Neuronal stem cell (in vitro differentiated cells): ENCODE measurements at regions not wholly inside any gene's neighbourhood (a gene's known extent, or its start where the extent isn't known, plus 50 kb on each side); places are given as distances from the start of the nearest gene placed in this dataset.

ENCODE experiments used
- DNase-seq: peaks from one replicate; pipeline ENCODE4 v3.0.0-alpha.2; 2013; ENCODE audit warnings: low spot score
- H2AFZ ChIP-seq: one replicate; pipeline ENCODE4 v1.6.1; 2013; ENCODE audit warnings: mild to moderate bottlenecking, low read length, inconsistent platforms
- H2AK5ac ChIP-seq: 2 replicates; pipeline ENCODE4 v1.6.1; 2013; ENCODE audit warnings: low read depth, mild to moderate bottlenecking, inconsistent platforms, low read length, moderate library complexity, mixed read lengths
- H2BK120ac ChIP-seq: 2 replicates; pipeline ENCODE4 v1.6.1; 2013; ENCODE audit warnings: low read depth, mild to moderate bottlenecking, inconsistent platforms, low read length, moderate library complexity, mixed read lengths
- H2BK12ac ChIP-seq: one replicate; pipeline ENCODE4 v1.6.1; 2013; ENCODE audit warnings: low read length, inconsistent platforms
- H2BK15ac ChIP-seq: 2 replicates; pipeline ENCODE4 v1.6.1; 2013; ENCODE audit warnings: mild to moderate bottlenecking, low read length, inconsistent platforms, mixed read lengths
- H2BK5ac ChIP-seq: one replicate; pipeline ENCODE4 v1.6.1; 2013; ENCODE audit warnings: inconsistent platforms, mild to moderate bottlenecking, low read length, moderate library complexity
- H3K14ac ChIP-seq: one replicate; pipeline ENCODE4 v1.6.1; 2013; ENCODE audit warnings: low read length, inconsistent platforms
- H3K18ac ChIP-seq: 2 replicates; pipeline ENCODE4 v1.6.1; 2013; ENCODE audit warnings: low read length, inconsistent platforms
- H3K23ac ChIP-seq: 2 replicates; pipeline ENCODE4 v1.6.1; 2013; ENCODE audit warnings: low read depth, mild to moderate bottlenecking, mixed read lengths, low read length, inconsistent platforms; ENCODE audit not compliant: poor library complexity
- H3K27ac ChIP-seq: replicated peaks from 3 replicates; pipeline ENCODE4 v1.5.1; 2013; ENCODE audit warnings: low read length, inconsistent platforms
- H3K27me3 ChIP-seq, 3 experiments: 2 replicates each; pipeline ENCODE4 v1.6.1; 2013; ENCODE audit warnings: low read length in 3 of 3, mild to moderate bottlenecking in 2 of 3, inconsistent platforms in 1 of 3, low read depth in 1 of 3, mixed read lengths in 1 of 3, moderate library complexity in 1 of 3; ENCODE audit not compliant: control insufficient read depth in 3 of 3, insufficient read depth in 3 of 3
- H3K36me3 ChIP-seq, 2 donors: replicated peaks in 1 of 2; 2 replicates each; pipeline ENCODE4 v1.6.1; 2013; ENCODE audit warnings: low read length in 2 of 2; ENCODE audit not compliant: control insufficient read depth in 2 of 2, insufficient read depth in 2 of 2
- H3K4ac ChIP-seq: 2 replicates; pipeline ENCODE4 v1.6.1; 2013; ENCODE audit warnings: inconsistent platforms, mild to moderate bottlenecking, low read length, moderate library complexity
- H3K4me1 ChIP-seq, 2 donors: 1 replicate in 1 of 2; 2 replicates in 1 of 2; pipeline ENCODE4 v1.6.1; 2013; ENCODE audit warnings: low read length in 2 of 2, low read depth in 1 of 2; ENCODE audit not compliant: control insufficient read depth in 2 of 2, insufficient read depth in 1 of 2
- H3K4me2 ChIP-seq: one replicate; pipeline ENCODE4 v1.6.1; 2013; ENCODE audit warnings: mild to moderate bottlenecking, low read length, inconsistent platforms; ENCODE audit not compliant: insufficient read depth, poor library complexity, severe bottlenecking
- H3K4me3 ChIP-seq, 2 donors: 2 replicates each; pipeline ENCODE4 v1.5.1; 2013; ENCODE audit warnings: low read length in 2 of 2, mild to moderate bottlenecking in 2 of 2, inconsistent platforms in 1 of 2, moderate library complexity in 1 of 2
- H3K79me1 ChIP-seq: one replicate; pipeline ENCODE4 v1.6.1; 2013; ENCODE audit warnings: low read depth, mild to moderate bottlenecking, inconsistent platforms, low read length, moderate library complexity
- H3K9ac ChIP-seq: one replicate; pipeline ENCODE4 v1.6.1; 2013; ENCODE audit warnings: mild to moderate bottlenecking, low read depth, low read length, inconsistent platforms; ENCODE audit not compliant: poor library complexity
- H3K9me3 ChIP-seq, 2 donors: replicated peaks in 1 of 2; 2 replicates each; pipeline versions ENCODE3 to v1.6.1; 2013; ENCODE audit warnings: low read length in 2 of 2, mild to moderate bottlenecking in 2 of 2, inconsistent platforms in 1 of 2, low read depth in 1 of 2, mixed read lengths in 1 of 2, moderate library complexity in 1 of 2; ENCODE audit not compliant: control insufficient read depth in 2 of 2, insufficient read depth in 1 of 2
- H4K8ac ChIP-seq: one replicate; pipeline ENCODE4 v1.6.1; 2013; ENCODE audit warnings: low read depth, mild to moderate bottlenecking, inconsistent platforms, low read length, moderate library complexity
- H4K91ac ChIP-seq: one replicate; pipeline ENCODE4 v1.6.1; 2013; ENCODE audit warnings: low read length, low read depth, mild to moderate bottlenecking, inconsistent platforms; ENCODE audit not compliant: poor library complexity
- WGBS, 2 donors: extraction: QIAGEN DNeasy Blood & Tissue Kit; methylation state at CpG; one replicate each; pipeline ENCODE4 v1.1.7; 2013; ENCODE audit warnings: missing lambda C conversion rate in 2 of 2, mixed read lengths in 1 of 2; ENCODE audit not compliant: insufficient read length in 2 of 2, insufficient replicate concordance in 1 of 2; ENCODE audit errors: extremely low coverage in 2 of 2; 5-methylcytosine and 5-hydroxymethylcytosine counted together

GRCh38 chr5:72692231-72692637 is 124.2 kb upstream of the TNPO1 start:
- Histone ChIP-seq H2BK15ac (no peak overlapping the region), H2AK5ac (no peak overlapping the region), H3K36me3 (no peaks in the 10 kb centered on the region), H3K14ac (no peak overlapping the region), H2BK12ac (no peak overlapping the region), H2BK120ac (no peak overlapping the region), H3K79me1 (no peaks in the 10 kb centered on the region), H3K4me2 (no peak overlapping the region), H2BK5ac (no peak overlapping the region), H2AFZ (no peak overlapping the region), H3K4me1 (no peaks in the 10 kb centered on the region), H4K91ac (no peak overlapping the region), H3K9me3 (no peaks in the 10 kb centered on the region), H3K4me3 (no peak overlapping the region), H3K4ac (no peak overlapping the region), H4K8ac (no peak overlapping the region), H3K23ac (no peak overlapping the region), H3K18ac (no peak overlapping the region), H3K9ac (no peak overlapping the region), H3K27me3 (no peaks in the 10 kb centered on the region), H3K27ac (no peak overlapping the region)
- no CpG with 5 or more reads among the region's 4 CpGs for WGBS, 2 donors
- DNase-seq = no peak

- Histone ChIP-seq H3K23ac (no peak overlapping the region), H3K4me1 (no peaks in the 10 kb centered on the region), H3K9ac (no peak overlapping the region), H2AFZ (no peak overlapping the region), H3K27me3 (no peaks in the 10 kb centered on the region), H4K91ac (no peak overlapping the region), H3K4ac (no peak overlapping the region), H3K4me2 (no peak overlapping the region), H3K27ac (no peak overlapping the region), H2BK12ac (no peak overlapping the region), H3K79me1 (no peaks in the 10 kb centered on the region), H2BK5ac (no peak overlapping the region), H3K36me3 (no peaks in the 10 kb centered on the region), H3K18ac (no peak overlapping the region), H3K4me3 (no peak overlapping the region), H2BK15ac (no peak overlapping the region), H2AK5ac (no peak overlapping the region), H2BK120ac (no peak overlapping the region), H3K9me3 (no peaks in the 10 kb centered on the region), H3K14ac (no peak overlapping the region), H4K8ac (no peak overlapping the region)
- no CpG with 5 or more reads among the region's 3 CpGs for WGBS, 2 donors
- no peak for DNase-seq
These were observed 124.7 kb upstream of the TNPO1 start for GRCh38 chr5:72691751-72692150.

GRCh38 chr5:72688916-72689315 is 127.5 kb upstream of the TNPO1 start:
- no peak overlapping the region for H3K9ac ChIP-seq
- H3K27ac ChIP-seq = no peak overlapping the region
- no peaks in the 10 kb centered on the region for H3K36me3 ChIP-seq
- H2AK5ac ChIP-seq = no peak overlapping the region
- no peaks in the 10 kb centered on the region for H3K27me3 ChIP-seq
- H3K23ac ChIP-seq = no peak overlapping the region
- H4K91ac ChIP-seq = no peak overlapping the region
- no peak overlapping the region for H3K18ac ChIP-seq
- H4K8ac ChIP-seq = no peak overlapping the region
- no peak overlapping the region for H2BK120ac ChIP-seq
- no CpG with 5 or more reads among the region's 3 CpGs for WGBS, 2 donors
- H2AFZ ChIP-seq = no peak overlapping the region
- no peak overlapping the region for H2BK15ac ChIP-seq
- no peak overlapping the region for H2BK5ac ChIP-seq
- no peak overlapping the region for H2BK12ac ChIP-seq
- no peak for DNase-seq
- no peak overlapping the region for H3K4me3 ChIP-seq
- H3K4ac ChIP-seq = no peak overlapping the region
- H3K4me2 ChIP-seq = no peak overlapping the region
- no peaks in the 10 kb centered on the region for H3K9me3 ChIP-seq
- H3K14ac ChIP-seq = no peak overlapping the region
- no peaks in the 10 kb centered on the region for H3K79me1 ChIP-seq
- no peaks in the 10 kb centered on the region for H3K4me1 ChIP-seq

GRCh38 chr5:72687288-72687687 is 129.2 kb upstream of the TNPO1 start:
- Histone ChIP-seq H3K27me3 (no peaks in the 10 kb centered on the region), H2BK5ac (no peak overlapping the region), H3K4me1 (no peaks in the 10 kb centered on the region), H3K9me3 (no peaks in the 10 kb centered on the region), H3K18ac (no peak overlapping the region), H4K91ac (no peak overlapping the region), H3K4me2 (no peak overlapping the region), H2BK15ac (no peak overlapping the region), H2AFZ (peak overlapping the region; percentile 9), H3K14ac (no peak overlapping the region), H3K79me1 (no peaks in the 10 kb centered on the region), H3K4ac (no peak overlapping the region), H3K9ac (no peak overlapping the region), H3K23ac (no peak overlapping the region), H2BK12ac (no peak overlapping the region), H3K36me3 (no peaks in the 10 kb centered on the region), H2AK5ac (no peak overlapping the region), H3K4me3 (no peak overlapping the region), H4K8ac (no peak overlapping the region), H3K27ac (no peak overlapping the region), H2BK120ac (no peak overlapping the region)
- no peak for DNase-seq
- WGBS, 2 donors = no CpG with 5 or more reads among the region's 1 CpG
